IMR-90 (cell line): ENCODE measurements at regions not wholly inside any gene's neighbourhood (a gene's known extent, or its start where the extent isn't known, plus 50 kb on each side); places are given as distances from the start of the nearest gene placed in this dataset.

Source experiments
- ATAC-seq: fragments of 200-7000 bp; cut with Tn5 transposase; 2 replicates; pipeline ENCODE4 v1.9.1; 2020; ENCODE audit warnings: low read depth, mild to moderate bottlenecking, moderate library complexity
- BruUV-seq: library from RNA; stranded (reverse); fragments of 400-500 nt; replicated peaks from 2 replicates; lab custom pipeline; 2021; lab: Mats Ljungman, UMichigan
- CTCF ChIA-PET: fragments of 300-600 bp; formaldehyde crosslinking; extraction: SDS; loops from one replicate; lab custom pipeline; 2021; ENCODE audit warnings: antibody characterized with exemption; lab: Yijun Ruan, JAX
- POLR2A ChIA-PET: fragments of 300-600 bp; sonication (Branson Sonifier 250); formaldehyde crosslinking; loops from one replicate; lab custom pipeline; 2022; ENCODE audit warnings: antibody characterized with exemption; ENCODE audit not compliant: unreplicated experiment; lab: Charles Lee
- DNase-seq: peaks from one replicate; pipeline ENCODE4 v3.0.0; 2013
- H2AFZ ChIP-seq: replicated peaks from 2 replicates; pipeline ENCODE3; 2013; ENCODE audit warnings: low read length, mild to moderate bottlenecking; ENCODE audit not compliant: poor library complexity
- H2AK5ac ChIP-seq: 2 replicates; pipeline ENCODE4 v1.6.1; 2013; ENCODE audit warnings: low read depth, low read length, inconsistent platforms
- H2AK9ac ChIP-seq: replicated peaks from 2 replicates; pipeline ENCODE3; 2013; ENCODE audit warnings: mild to moderate bottlenecking, low read depth, low read length, moderate library complexity; ENCODE audit not compliant: poor library complexity
- H2BK120ac ChIP-seq: 2 replicates; pipeline ENCODE4 v1.6.1; 2013; ENCODE audit warnings: low read depth, low read length, inconsistent platforms
- H2BK15ac ChIP-seq: 3 replicates; pipeline ENCODE4 v1.6.1; 2013; ENCODE audit warnings: low read depth, low read length, inconsistent platforms
- H2BK20ac ChIP-seq: 2 replicates; pipeline ENCODE4 v1.6.1; 2013; ENCODE audit warnings: low read depth, mild to moderate bottlenecking, inconsistent platforms, low read length, moderate library complexity
- H2BK5ac ChIP-seq: 2 replicates; pipeline ENCODE4 v1.6.1; 2013; ENCODE audit warnings: mild to moderate bottlenecking, low read depth, low read length, inconsistent platforms; ENCODE audit not compliant: poor library complexity, severe bottlenecking
- H3K14ac ChIP-seq: replicated peaks from 2 replicates; pipeline ENCODE4 v1.6.1; 2013; ENCODE audit warnings: low read depth, low read length, inconsistent platforms
- H3K18ac ChIP-seq: 2 replicates; pipeline ENCODE4 v1.6.1; 2013; ENCODE audit warnings: low read depth, low read length, control low read depth
- H3K23ac ChIP-seq: 2 replicates; pipeline ENCODE4 v1.6.1; 2013; ENCODE audit warnings: low read depth, low read length, inconsistent platforms
- H3K27ac ChIP-seq: 2 replicates; pipeline ENCODE4 v1.5.1; 2013; ENCODE audit warnings: mild to moderate bottlenecking, control low read depth, low read length; ENCODE audit not compliant: insufficient read depth
- H3K27me3 ChIP-seq: 2 replicates; pipeline ENCODE4 v1.6.1; 2013; ENCODE audit warnings: low read length; ENCODE audit not compliant: control insufficient read depth, insufficient read depth
- H3K36me3 ChIP-seq: 2 replicates; pipeline ENCODE4 v1.6.1; 2013; ENCODE audit warnings: low read length, mixed read lengths; ENCODE audit not compliant: control insufficient read depth, insufficient read depth
- H3K4ac ChIP-seq: 2 replicates; pipeline ENCODE4 v1.6.1; 2013; ENCODE audit warnings: low read depth, low read length, inconsistent platforms
- H3K4me1 ChIP-seq: 2 replicates; pipeline ENCODE4 v1.6.1; 2013; ENCODE audit warnings: low read length, mixed read lengths; ENCODE audit not compliant: control insufficient read depth, insufficient read depth
- H3K4me2 ChIP-seq: 2 replicates; pipeline ENCODE4 v1.6.1; 2013; ENCODE audit warnings: low read depth, mild to moderate bottlenecking, control low read depth, low read length, moderate library complexity
- H3K4me3 ChIP-seq: 2 replicates; pipeline ENCODE4 v1.5.1; 2013; ENCODE audit warnings: low read depth, mild to moderate bottlenecking, control low read depth, low read length, moderate library complexity; ENCODE audit not compliant: insufficient read depth
- H3K56ac ChIP-seq: 2 replicates; pipeline ENCODE4 v1.6.1; 2013; ENCODE audit warnings: low read length, inconsistent platforms; ENCODE audit not compliant: insufficient read depth; ENCODE audit errors: extremely low read depth
- H3K79me1 ChIP-seq, 2 experiments: 2 replicates each; pipeline ENCODE4 v1.6.1; 2013; ENCODE audit warnings: low read length in 2 of 2, inconsistent platforms in 1 of 2, low read depth in 1 of 2
- H3K9ac ChIP-seq: 2 replicates; pipeline ENCODE4 v1.6.1; 2013; ENCODE audit warnings: low read depth, low read length, control low read depth
- H3K9me1 ChIP-seq: 2 replicates; pipeline ENCODE4 v1.6.1; 2013; ENCODE audit warnings: low read length, inconsistent platforms; ENCODE audit not compliant: insufficient read depth
- H3K9me3 ChIP-seq: 2 replicates; pipeline ENCODE4 v1.6.1; 2013; ENCODE audit warnings: low read length; ENCODE audit not compliant: control insufficient read depth, insufficient read depth
- H4K20me1 ChIP-seq: 2 replicates; pipeline ENCODE4 v1.6.1; 2013; ENCODE audit warnings: low read length, inconsistent platforms; ENCODE audit not compliant: insufficient read depth
- H4K5ac ChIP-seq: 2 replicates; pipeline ENCODE4 v1.6.1; 2013; ENCODE audit warnings: mild to moderate bottlenecking, low read depth, low read length, control low read depth
- H4K8ac ChIP-seq, 2 experiments: 2 replicates each; pipeline ENCODE4 v1.6.1; 2013; ENCODE audit warnings: low read depth in 2 of 2, low read length in 2 of 2, control low read depth in 1 of 2, inconsistent platforms in 1 of 2
- H4K91ac ChIP-seq: 2 replicates; pipeline ENCODE4 v1.6.1; 2013; ENCODE audit warnings: low read depth, low read length, inconsistent platforms; ENCODE audit not compliant: insufficient read depth
- BHLHE40 ChIP-seq: fragments of 150-350 bp; IDR thresholded peaks from 2 replicates; pipeline ENCODE4 v1.6.1; 2016; ENCODE audit warnings: mild to moderate bottlenecking, low read depth, low read length
- CEBPB ChIP-seq: IDR thresholded peaks from 2 replicates; pipeline ENCODE4 v1.6.1; 2012; ENCODE audit warnings: low read depth, low read length, improper control_type of control experiment
- CHD1 ChIP-seq: IDR thresholded peaks from 2 replicates; pipeline ENCODE4 v1.6.1; 2012; ENCODE audit warnings: low read depth, low read length, improper control_type of control experiment
- FOS ChIP-seq: fragments of 150-350 bp; IDR thresholded peaks from 2 replicates; pipeline ENCODE4 v1.6.1; 2016; ENCODE audit warnings: low read depth, low read length
- MAFK ChIP-seq: IDR thresholded peaks from 2 replicates; pipeline ENCODE4 v1.6.1; 2012; ENCODE audit warnings: low read depth, low read length, improper control_type of control experiment
- MAZ ChIP-seq: IDR thresholded peaks from 2 replicates; pipeline ENCODE4 v1.6.1; 2012; ENCODE audit warnings: low read depth, mild to moderate bottlenecking, low read length, improper control_type of control experiment, moderate library complexity, borderline replicate concordance
- MXI1 ChIP-seq: IDR thresholded peaks from 2 replicates; pipeline ENCODE4 v1.6.1; 2012; ENCODE audit warnings: low read depth, mild to moderate bottlenecking, low read length, moderate library complexity, borderline replicate concordance
- NFE2L2 ChIP-seq: fragments of 150-350 bp; IDR thresholded peaks from 2 replicates; pipeline ENCODE4 v1.6.1; 2016; ENCODE audit warnings: low read depth, mild to moderate bottlenecking, low read length
- POLR2A ChIP-seq: IDR thresholded peaks from 2 replicates; pipeline ENCODE4 v1.6.1; 2012; ENCODE audit warnings: mild to moderate bottlenecking, low read depth, low read length
- RAD21 ChIP-seq: IDR thresholded peaks from 2 replicates; pipeline ENCODE4 v1.6.1; 2012; ENCODE audit warnings: low read length, improper control_type of control experiment
- RCOR1 ChIP-seq: IDR thresholded peaks from 2 replicates; pipeline ENCODE4 v1.6.1; 2012; ENCODE audit warnings: mild to moderate bottlenecking, low read length, improper control_type of control experiment; ENCODE audit not compliant: insufficient replicate concordance
- RFX5 ChIP-seq: IDR thresholded peaks from 2 replicates; pipeline ENCODE4 v1.8.0; 2012; ENCODE audit warnings: low read depth, mild to moderate bottlenecking, low read length, moderate library complexity
- SMC3 ChIP-seq: fragments of 150-350 bp; IDR thresholded peaks from 2 replicates; pipeline ENCODE4 v1.6.1; 2016; ENCODE audit warnings: low read depth, mild to moderate bottlenecking, antibody characterized with exemption, low read length, moderate library complexity
- WGBS, 2 experiments: methylation state at CpG; one replicate each; pipeline versions ENCODE4 v1.1.5 to v1.1.7; 2013; ENCODE audit warnings: missing lambda C conversion rate in 2 of 2; ENCODE audit not compliant: insufficient read length in 1 of 2; ENCODE audit errors: extremely low coverage in 2 of 2; 5-methylcytosine and 5-hydroxymethylcytosine counted together
- dilution Hi-C: fragments of 300-500 bp; cut with HindIII; formaldehyde crosslinking; loops from one replicate; pipeline ENCODE4 v1.14.3; 2018; ENCODE audit warnings: low sequenced_read_pairs; ENCODE audit not compliant: unreplicated experiment
- in situ Hi-C: fragments of 300-500 bp; cut with MboI; formaldehyde crosslinking; loops from 3 replicates; pipeline ENCODE4 v1.14.3; 2019; ENCODE audit warnings: low sequenced_read_pairs, inconsistent platforms, mixed read lengths
- intact Hi-C: fragments of 100-400 bp; cut with micrococcal nuclease; formaldehyde crosslinking; loops from 2 replicates; pipeline ENCODE4 v1.10.0; 2022
- TF ChIP-seq, protein P1 (sequence below): conservative IDR thresholded peaks from 2 replicates; pipeline ENCODE4 v1.5.1; 2012; ENCODE audit warnings: mild to moderate bottlenecking, low read depth, low read length, improper control_type of control experiment
- TF ChIP-seq, protein P2 (sequence below): fragments of 150-350 bp; IDR thresholded peaks from 2 replicates; pipeline ENCODE4 v1.6.1; 2016; ENCODE audit warnings: low read depth, mild to moderate bottlenecking, low read length, moderate library complexity, borderline replicate concordance
- TF ChIP-seq, protein P3 (sequence below): fragments of 150-350 bp; IDR thresholded peaks from 2 replicates; pipeline ENCODE4 v1.6.1; 2017; ENCODE audit warnings: mild to moderate bottlenecking, antibody characterized with exemption, low read length, low read depth

DNA sequence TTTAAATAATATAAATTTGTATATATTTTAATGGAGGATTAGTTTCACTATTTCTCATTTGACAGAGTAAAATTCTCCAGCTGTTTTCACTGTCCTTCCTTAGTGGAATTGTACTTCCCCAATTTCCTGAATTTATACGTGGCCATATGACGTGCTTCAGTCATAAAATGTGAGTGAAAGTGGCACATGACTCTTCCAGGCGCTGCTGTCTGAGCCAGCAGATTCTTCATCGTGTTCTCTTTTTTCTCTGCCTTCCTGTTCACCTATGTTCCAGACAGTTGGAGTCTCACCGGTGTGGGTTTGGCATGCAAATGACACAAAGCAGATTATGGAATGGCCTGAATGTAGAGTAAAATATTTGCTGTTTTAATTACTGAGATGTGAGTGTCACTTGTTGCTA, 684.1 kb downstream of the SEMA5A start:
- Histone ChIP-seq H3K9me1 (no peaks in the 10 kb centered on the region), H2BK15ac (no peak overlapping the region), H2AK9ac (no peak overlapping the region), H3K23ac (no peak overlapping the region), H3K9me3 (no peaks in the 10 kb centered on the region), H3K14ac (peak overlapping the region; percentile 63; the same call in 1 of the 2 replicates), H4K91ac (no peak overlapping the region), H4K20me1 (no peaks in the 10 kb centered on the region), H3K18ac (no peak overlapping the region), H2BK120ac (no peak overlapping the region; the same call in 1 of the 2 replicates), H2BK5ac (no peak overlapping the region), H3K79me1 (no peaks in the 10 kb centered on the region), H3K4me3 (no peak overlapping the region), H2AK5ac (peak overlapping the region; percentile 50; the same call in 1 of the 2 replicates), H3K4me2 (no peak overlapping the region), H4K5ac (no peak overlapping the region), H3K27me3 (no peaks in the 10 kb centered on the region), H2BK20ac (0 out of 2 replicates have a peak overlapping the region, but pooled peaks have one; percentile 14), H3K36me3 (no peaks in the 10 kb centered on the region), H3K4me1 (no peaks in the 10 kb centered on the region), H3K56ac (no peak overlapping the region), H4K8ac (peak overlapping the region in 1 of 2 experiments; percentile 42; a peak in 1 of 4 replicates), H3K27ac (no peak overlapping the region), H3K9ac (no peak overlapping the region), H3K4ac (no peak overlapping the region), H2AFZ (peak overlapping the region; percentile 79)
- ChIA-PET CTCF (no interaction called here), POLR2A (no interaction called here)
- BruUV-seq: no TSS peak
- ATAC-seq: no peak
- dilution Hi-C loops (no loop called here), intact Hi-C loops (no loop called here), in situ Hi-C loops (no loop called here)
- TF ChIP-seq NFE2L2: no peak
- TF ChIP-seq, protein P1, sequence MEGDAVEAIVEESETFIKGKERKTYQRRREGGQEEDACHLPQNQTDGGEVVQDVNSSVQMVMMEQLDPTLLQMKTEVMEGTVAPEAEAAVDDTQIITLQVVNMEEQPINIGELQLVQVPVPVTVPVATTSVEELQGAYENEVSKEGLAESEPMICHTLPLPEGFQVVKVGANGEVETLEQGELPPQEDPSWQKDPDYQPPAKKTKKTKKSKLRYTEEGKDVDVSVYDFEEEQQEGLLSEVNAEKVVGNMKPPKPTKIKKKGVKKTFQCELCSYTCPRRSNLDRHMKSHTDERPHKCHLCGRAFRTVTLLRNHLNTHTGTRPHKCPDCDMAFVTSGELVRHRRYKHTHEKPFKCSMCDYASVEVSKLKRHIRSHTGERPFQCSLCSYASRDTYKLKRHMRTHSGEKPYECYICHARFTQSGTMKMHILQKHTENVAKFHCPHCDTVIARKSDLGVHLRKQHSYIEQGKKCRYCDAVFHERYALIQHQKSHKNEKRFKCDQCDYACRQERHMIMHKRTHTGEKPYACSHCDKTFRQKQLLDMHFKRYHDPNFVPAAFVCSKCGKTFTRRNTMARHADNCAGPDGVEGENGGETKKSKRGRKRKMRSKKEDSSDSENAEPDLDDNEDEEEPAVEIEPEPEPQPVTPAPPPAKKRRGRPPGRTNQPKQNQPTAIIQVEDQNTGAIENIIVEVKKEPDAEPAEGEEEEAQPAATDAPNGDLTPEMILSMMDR: no peak
- TF ChIP-seq RCOR1: no peak
- TF ChIP-seq RAD21: no peak
- TF ChIP-seq RFX5: no peak
- no peak for TF ChIP-seq MAZ
- no peak for TF ChIP-seq BHLHE40
- TF ChIP-seq POLR2A: no peak
- no peak for TF ChIP-seq MAFK
- TF ChIP-seq, protein P2, sequence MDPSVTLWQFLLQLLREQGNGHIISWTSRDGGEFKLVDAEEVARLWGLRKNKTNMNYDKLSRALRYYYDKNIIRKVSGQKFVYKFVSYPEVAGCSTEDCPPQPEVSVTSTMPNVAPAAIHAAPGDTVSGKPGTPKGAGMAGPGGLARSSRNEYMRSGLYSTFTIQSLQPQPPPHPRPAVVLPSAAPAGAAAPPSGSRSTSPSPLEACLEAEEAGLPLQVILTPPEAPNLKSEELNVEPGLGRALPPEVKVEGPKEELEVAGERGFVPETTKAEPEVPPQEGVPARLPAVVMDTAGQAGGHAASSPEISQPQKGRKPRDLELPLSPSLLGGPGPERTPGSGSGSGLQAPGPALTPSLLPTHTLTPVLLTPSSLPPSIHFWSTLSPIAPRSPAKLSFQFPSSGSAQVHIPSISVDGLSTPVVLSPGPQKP: no peak
- no peak for TF ChIP-seq CHD1
- TF ChIP-seq, protein P3, sequence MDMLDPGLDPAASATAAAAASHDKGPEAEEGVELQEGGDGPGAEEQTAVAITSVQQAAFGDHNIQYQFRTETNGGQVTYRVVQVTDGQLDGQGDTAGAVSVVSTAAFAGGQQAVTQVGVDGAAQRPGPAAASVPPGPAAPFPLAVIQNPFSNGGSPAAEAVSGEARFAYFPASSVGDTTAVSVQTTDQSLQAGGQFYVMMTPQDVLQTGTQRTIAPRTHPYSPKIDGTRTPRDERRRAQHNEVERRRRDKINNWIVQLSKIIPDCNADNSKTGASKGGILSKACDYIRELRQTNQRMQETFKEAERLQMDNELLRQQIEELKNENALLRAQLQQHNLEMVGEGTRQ: no peak
- no peak for TF ChIP-seq FOS
- no peak for TF ChIP-seq SMC3
- TF ChIP-seq MXI1: no peak
- TF ChIP-seq CEBPB: no peak
- WGBS, 2 experiments: no CpG with 5 or more reads among the region's 5 CpGs
- DNase-seq: no peak
